IMR-90 (cell line): ENCODE measurements at regions not wholly inside any gene's neighbourhood (a gene's known extent, or its start where the extent isn't known, plus 50 kb on each side); places are given as distances from the start of the nearest gene placed in this dataset.

Experiments
- ATAC-seq: fragments of 200-7000 bp; cut with Tn5 transposase; 2 replicates; pipeline ENCODE4 v1.9.1; 2020; ENCODE audit warnings: low read depth, mild to moderate bottlenecking, moderate library complexity
- BruUV-seq: library from RNA; stranded (reverse); fragments of 400-500 nt; replicated peaks from 2 replicates; lab custom pipeline; 2021; lab: Mats Ljungman, UMichigan
- CTCF ChIA-PET: fragments of 300-600 bp; formaldehyde crosslinking; extraction: SDS; loops from one replicate; lab custom pipeline; 2021; ENCODE audit warnings: antibody characterized with exemption; lab: Yijun Ruan, JAX
- POLR2A ChIA-PET: fragments of 300-600 bp; sonication (Branson Sonifier 250); formaldehyde crosslinking; loops from one replicate; lab custom pipeline; 2022; ENCODE audit warnings: antibody characterized with exemption; ENCODE audit not compliant: unreplicated experiment; lab: Charles Lee
- DNase-seq: peaks from one replicate; pipeline ENCODE4 v3.0.0; 2013
- H2AFZ ChIP-seq: replicated peaks from 2 replicates; pipeline ENCODE3; 2013; ENCODE audit warnings: low read length, mild to moderate bottlenecking; ENCODE audit not compliant: poor library complexity
- H2AK5ac ChIP-seq: 2 replicates; pipeline ENCODE4 v1.6.1; 2013; ENCODE audit warnings: low read depth, low read length, inconsistent platforms
- H2AK9ac ChIP-seq: replicated peaks from 2 replicates; pipeline ENCODE3; 2013; ENCODE audit warnings: mild to moderate bottlenecking, low read depth, low read length, moderate library complexity; ENCODE audit not compliant: poor library complexity
- H2BK120ac ChIP-seq: 2 replicates; pipeline ENCODE4 v1.6.1; 2013; ENCODE audit warnings: low read depth, low read length, inconsistent platforms
- H2BK15ac ChIP-seq: 3 replicates; pipeline ENCODE4 v1.6.1; 2013; ENCODE audit warnings: low read depth, low read length, inconsistent platforms
- H2BK20ac ChIP-seq: 2 replicates; pipeline ENCODE4 v1.6.1; 2013; ENCODE audit warnings: low read depth, mild to moderate bottlenecking, inconsistent platforms, low read length, moderate library complexity
- H2BK5ac ChIP-seq: 2 replicates; pipeline ENCODE4 v1.6.1; 2013; ENCODE audit warnings: mild to moderate bottlenecking, low read depth, low read length, inconsistent platforms; ENCODE audit not compliant: poor library complexity, severe bottlenecking
- H3K14ac ChIP-seq: replicated peaks from 2 replicates; pipeline ENCODE4 v1.6.1; 2013; ENCODE audit warnings: low read depth, low read length, inconsistent platforms
- H3K18ac ChIP-seq: 2 replicates; pipeline ENCODE4 v1.6.1; 2013; ENCODE audit warnings: low read depth, low read length, control low read depth
- H3K23ac ChIP-seq: 2 replicates; pipeline ENCODE4 v1.6.1; 2013; ENCODE audit warnings: low read depth, low read length, inconsistent platforms
- H3K27ac ChIP-seq: 2 replicates; pipeline ENCODE4 v1.5.1; 2013; ENCODE audit warnings: mild to moderate bottlenecking, control low read depth, low read length; ENCODE audit not compliant: insufficient read depth
- H3K27me3 ChIP-seq: 2 replicates; pipeline ENCODE4 v1.6.1; 2013; ENCODE audit warnings: low read length; ENCODE audit not compliant: control insufficient read depth, insufficient read depth
- H3K36me3 ChIP-seq: 2 replicates; pipeline ENCODE4 v1.6.1; 2013; ENCODE audit warnings: low read length, mixed read lengths; ENCODE audit not compliant: control insufficient read depth, insufficient read depth
- H3K4ac ChIP-seq: 2 replicates; pipeline ENCODE4 v1.6.1; 2013; ENCODE audit warnings: low read depth, low read length, inconsistent platforms
- H3K4me1 ChIP-seq: 2 replicates; pipeline ENCODE4 v1.6.1; 2013; ENCODE audit warnings: low read length, mixed read lengths; ENCODE audit not compliant: control insufficient read depth, insufficient read depth
- H3K4me2 ChIP-seq: 2 replicates; pipeline ENCODE4 v1.6.1; 2013; ENCODE audit warnings: low read depth, mild to moderate bottlenecking, control low read depth, low read length, moderate library complexity
- H3K4me3 ChIP-seq: 2 replicates; pipeline ENCODE4 v1.5.1; 2013; ENCODE audit warnings: low read depth, mild to moderate bottlenecking, control low read depth, low read length, moderate library complexity; ENCODE audit not compliant: insufficient read depth
- H3K56ac ChIP-seq: 2 replicates; pipeline ENCODE4 v1.6.1; 2013; ENCODE audit warnings: low read length, inconsistent platforms; ENCODE audit not compliant: insufficient read depth; ENCODE audit errors: extremely low read depth
- H3K79me1 ChIP-seq, 2 experiments: 2 replicates each; pipeline ENCODE4 v1.6.1; 2013; ENCODE audit warnings: low read length in 2 of 2, inconsistent platforms in 1 of 2, low read depth in 1 of 2
- H3K9ac ChIP-seq: 2 replicates; pipeline ENCODE4 v1.6.1; 2013; ENCODE audit warnings: low read depth, low read length, control low read depth
- H3K9me1 ChIP-seq: 2 replicates; pipeline ENCODE4 v1.6.1; 2013; ENCODE audit warnings: low read length, inconsistent platforms; ENCODE audit not compliant: insufficient read depth
- H3K9me3 ChIP-seq: 2 replicates; pipeline ENCODE4 v1.6.1; 2013; ENCODE audit warnings: low read length; ENCODE audit not compliant: control insufficient read depth, insufficient read depth
- H4K20me1 ChIP-seq: 2 replicates; pipeline ENCODE4 v1.6.1; 2013; ENCODE audit warnings: low read length, inconsistent platforms; ENCODE audit not compliant: insufficient read depth
- H4K5ac ChIP-seq: 2 replicates; pipeline ENCODE4 v1.6.1; 2013; ENCODE audit warnings: mild to moderate bottlenecking, low read depth, low read length, control low read depth
- H4K8ac ChIP-seq, 2 experiments: 2 replicates each; pipeline ENCODE4 v1.6.1; 2013; ENCODE audit warnings: low read depth in 2 of 2, low read length in 2 of 2, control low read depth in 1 of 2, inconsistent platforms in 1 of 2
- H4K91ac ChIP-seq: 2 replicates; pipeline ENCODE4 v1.6.1; 2013; ENCODE audit warnings: low read depth, low read length, inconsistent platforms; ENCODE audit not compliant: insufficient read depth
- CHD1 ChIP-seq: IDR thresholded peaks from 2 replicates; pipeline ENCODE4 v1.6.1; 2012; ENCODE audit warnings: low read depth, low read length, improper control_type of control experiment
- MAFK ChIP-seq: IDR thresholded peaks from 2 replicates; pipeline ENCODE4 v1.6.1; 2012; ENCODE audit warnings: low read depth, low read length, improper control_type of control experiment
- MXI1 ChIP-seq: IDR thresholded peaks from 2 replicates; pipeline ENCODE4 v1.6.1; 2012; ENCODE audit warnings: low read depth, mild to moderate bottlenecking, low read length, moderate library complexity, borderline replicate concordance
- RFX5 ChIP-seq: IDR thresholded peaks from 2 replicates; pipeline ENCODE4 v1.8.0; 2012; ENCODE audit warnings: low read depth, mild to moderate bottlenecking, low read length, moderate library complexity
- WGBS, 2 experiments: methylation state at CpG; one replicate each; pipeline versions ENCODE4 v1.1.5 to v1.1.7; 2013; ENCODE audit warnings: missing lambda C conversion rate in 2 of 2; ENCODE audit not compliant: insufficient read length in 1 of 2; ENCODE audit errors: extremely low coverage in 2 of 2; 5-methylcytosine and 5-hydroxymethylcytosine counted together
- dilution Hi-C: fragments of 300-500 bp; cut with HindIII; formaldehyde crosslinking; loops from one replicate; pipeline ENCODE4 v1.14.3; 2018; ENCODE audit warnings: low sequenced_read_pairs; ENCODE audit not compliant: unreplicated experiment
- in situ Hi-C: fragments of 300-500 bp; cut with MboI; formaldehyde crosslinking; loops from 3 replicates; pipeline ENCODE4 v1.14.3; 2019; ENCODE audit warnings: low sequenced_read_pairs, inconsistent platforms, mixed read lengths
- intact Hi-C: fragments of 100-400 bp; cut with micrococcal nuclease; formaldehyde crosslinking; loops from 2 replicates; pipeline ENCODE4 v1.10.0; 2022

GRCh38 chr13:40233731-40234195, 432.7 kb downstream of the FOXO1 start:
- Histone ChIP-seq H3K27ac (no peak overlapping the region), H3K9ac (no peak overlapping the region), H3K36me3 (no peaks in the 10 kb centered on the region), H2BK120ac (no peak overlapping the region), H2BK20ac (no peak overlapping the region), H3K4ac (no peak overlapping the region), H2BK5ac (no peak overlapping the region), H3K18ac (no peak overlapping the region), H3K4me2 (no peak overlapping the region), H3K27me3 (no peaks in the 10 kb centered on the region), H3K4me1 (no peaks in the 10 kb centered on the region), H4K5ac (no peak overlapping the region), H3K23ac (no peak overlapping the region), H4K8ac (no peak overlapping the region), H3K14ac (no peak overlapping the region), H4K20me1 (no peaks in the 10 kb centered on the region), H3K9me1 (no peaks in the 10 kb centered on the region), H2BK15ac (no peak overlapping the region), H3K56ac (no peak overlapping the region), H3K9me3 (no peaks in the 10 kb centered on the region; the same call in 1 of the 2 replicates), H2AK5ac (no peak overlapping the region), H3K79me1 (no peaks in the 10 kb centered on the region), H2AK9ac (no peak overlapping the region), H4K91ac (no peak overlapping the region), H3K4me3 (no peak overlapping the region), H2AFZ (no peak overlapping the region)
- no TSS peak for BruUV-seq
- intact Hi-C loops (no loop called here), in situ Hi-C loops (no loop called here), dilution Hi-C loops (no loop called here)
- WGBS, 2 experiments: 67% methylated on average over 4 of the region's 8 CpGs; no CpG with 5 or more reads in 1 of the 2 experiments
- no peak for ATAC-seq
- CTCF ChIA-PET: no interaction called here
- TF ChIP-seq RFX5 (no peak), MXI1 (no peak), CHD1 (no peak), MAFK (no peak)
- POLR2A ChIA-PET: no interaction called here
- no peak for DNase-seq
